H1 (cell line): ENCODE measurements at regions not wholly inside any gene's neighbourhood (a gene's known extent, or its start where the extent isn't known, plus 50 kb on each side); places are given as distances from the start of the nearest gene placed in this dataset.
"Not testable (repeated sequence)": the region's sequence is repeated elsewhere in the genome, so short reads cannot be mapped to it uniquely, and the experiment has no call there.

Experiments used
- CTCF ChIA-PET: fragments of 300-600 bp; sonication (Branson Sonifier 250); formaldehyde crosslinking; loops from one replicate; lab custom pipeline; 2021; ENCODE audit not compliant: partially characterized antibody; lab: Charles Lee
- POLR2A ChIA-PET: fragments of 300-600 bp; sonication (Branson Sonifier 250); formaldehyde crosslinking; loops from one replicate; lab custom pipeline; 2021; ENCODE audit warnings: inconsistent platforms; ENCODE audit not compliant: partially characterized antibody; lab: Charles Lee
- DNase-seq, 2 experiments: peaks; one replicate each; pipeline versions ENCODE4 v3.0.0 to v3.0.0-alpha.2; 2010 to 2022; ENCODE audit warnings: low spot score in 2 of 2, low read depth in 1 of 2, mixed read lengths in 1 of 2
- FAIRE-seq: peaks from 2 replicates; lab custom pipeline; 2011; peaks lifted over from hg19 to GRCh38; lab: Jason Lieb, UNC
- H2AFZ ChIP-seq: 2 replicates; pipeline ENCODE4 v1.8.1; 2012; ENCODE audit warnings: low read length, inconsistent platforms
- H2AK5ac ChIP-seq: 2 replicates; pipeline ENCODE4 v1.6.1; 2013; ENCODE audit warnings: low read depth, low read length
- H2BK120ac ChIP-seq: replicated peaks from 2 replicates; pipeline ENCODE3; 2013; ENCODE audit warnings: low read depth, low read length, inconsistent platforms
- H2BK12ac ChIP-seq: 2 replicates; pipeline ENCODE4 v1.6.1; 2013; ENCODE audit warnings: low read depth, low read length
- H2BK15ac ChIP-seq: 2 replicates; pipeline ENCODE4 v1.6.1; 2013; ENCODE audit warnings: low read length
- H2BK20ac ChIP-seq: 2 replicates; pipeline ENCODE4 v1.6.1; 2013; ENCODE audit warnings: low read length
- H2BK5ac ChIP-seq: 2 replicates; pipeline ENCODE4 v1.6.1; 2013; ENCODE audit warnings: low read depth, low read length
- H3K14ac ChIP-seq: 2 replicates; pipeline ENCODE4 v1.6.1; 2013; ENCODE audit warnings: inconsistent platforms; ENCODE audit not compliant: insufficient read length
- H3K18ac ChIP-seq: 2 replicates; pipeline ENCODE4 v1.6.1; 2013; ENCODE audit warnings: low read length; ENCODE audit errors: extremely low read depth
- H3K23ac ChIP-seq: 2 replicates; pipeline ENCODE4 v1.6.1; 2013; ENCODE audit warnings: inconsistent platforms; ENCODE audit not compliant: insufficient read length
- H3K23me2 ChIP-seq: 2 replicates; pipeline ENCODE4 v1.6.1; 2013; ENCODE audit warnings: low read depth, low read length
- H3K27ac ChIP-seq: 2 replicates; pipeline ENCODE4 v1.6.1; 2011; ENCODE audit warnings: low read depth, low read length, inconsistent platforms
- H3K27me3 ChIP-seq, 4 experiments: replicated peaks in 1 of 4; 1 replicate in 1 of 4; 2 replicates in 3 of 4; pipeline versions ENCODE4 v1.6.1 to v1.8.1; 2011 to 2013; ENCODE audit warnings: low read length in 3 of 4, mild to moderate bottlenecking in 3 of 4, inconsistent platforms in 2 of 4, mixed read lengths in 2 of 4, moderate library complexity in 1 of 4; ENCODE audit not compliant: control insufficient read depth in 3 of 4, insufficient read depth in 3 of 4; ENCODE audit errors: extremely low read depth in 1 of 4
- H3K36me3 ChIP-seq, 4 experiments: 2 replicates each; pipeline versions ENCODE4 v1.6.1 to v1.8.1; 2011 to 2013; ENCODE audit warnings: mild to moderate bottlenecking in 4 of 4, low read length in 3 of 4, moderate library complexity in 2 of 4, control low read depth in 1 of 4, inconsistent platforms in 1 of 4; ENCODE audit not compliant: insufficient read depth in 4 of 4, control insufficient read depth in 2 of 4
- H3K4ac ChIP-seq: replicated peaks from 2 replicates; pipeline ENCODE3; 2013; ENCODE audit warnings: low read length, low read depth, mixed read lengths, inconsistent platforms; ENCODE audit not compliant: insufficient read length
- H3K4me1 ChIP-seq, 4 experiments: replicated peaks in 1 of 4; 1 replicate in 1 of 4; 2 replicates in 3 of 4; pipeline versions ENCODE4 v1.6.1 to v1.8.1; 2011 to 2013; ENCODE audit warnings: low read length in 3 of 4, inconsistent platforms in 2 of 4, mixed read lengths in 1 of 4; ENCODE audit not compliant: insufficient read depth in 4 of 4, control insufficient read depth in 3 of 4
- H3K4me2 ChIP-seq, 2 experiments: 2 replicates each; pipeline versions ENCODE4 v1.6.1 to v1.8.1; 2011 to 2013; ENCODE audit warnings: low read depth in 2 of 2, low read length in 2 of 2, control low read depth in 1 of 2, inconsistent platforms in 1 of 2, mild to moderate bottlenecking in 1 of 2; ENCODE audit not compliant: insufficient read depth in 1 of 2
- H3K4me3 ChIP-seq, 4 experiments: fragments of 200-600, 300-600 bp in 1 of 4; sonication (generic), shearing (Covaris generic), sonication (Bioruptor Twin) in 1 of 4; 2 replicates each; pipeline versions ENCODE4 v1.5.1 to v1.8.1; 2011 to 2016; ENCODE audit warnings: low read length in 4 of 4, low read depth in 3 of 4, control low read depth in 2 of 4, inconsistent platforms in 2 of 4, mild to moderate bottlenecking in 2 of 4, mixed read lengths in 1 of 4, moderate library complexity in 1 of 4; ENCODE audit not compliant: insufficient read depth in 2 of 4; ENCODE audit errors: extremely low read depth in 1 of 4
- H3K56ac ChIP-seq: replicated peaks from 2 replicates; pipeline ENCODE3; 2013; ENCODE audit warnings: low read depth, mild to moderate bottlenecking, mixed read lengths, low read length, inconsistent platforms; ENCODE audit not compliant: insufficient read length
- H3K79me1 ChIP-seq: 2 replicates; pipeline ENCODE4 v1.6.1; 2013; ENCODE audit warnings: low read depth, low read length, control low read depth
- H3K79me2 ChIP-seq, 2 experiments: 2 replicates each; pipeline versions ENCODE4 v1.6.1 to v1.8.1; 2012 to 2013; ENCODE audit warnings: low read length in 2 of 2, mild to moderate bottlenecking in 2 of 2, inconsistent platforms in 1 of 2; ENCODE audit not compliant: insufficient read depth in 2 of 2, control insufficient read depth in 1 of 2
- H3K9ac ChIP-seq, 4 experiments: replicated peaks in 1 of 4; 1 replicate in 1 of 4; 2 replicates in 3 of 4; pipeline versions ENCODE4 v1.6.1 to v1.8.1; 2011 to 2013; ENCODE audit warnings: low read depth in 3 of 4, low read length in 3 of 4, control low read depth in 2 of 4, mild to moderate bottlenecking in 2 of 4, moderate library complexity in 2 of 4, inconsistent platforms in 1 of 4; ENCODE audit errors: extremely low read depth in 1 of 4
- H3K9me3 ChIP-seq, 2 experiments: 2 replicates each; pipeline versions ENCODE4 v1.6.1 to v1.8.1; 2012 to 2013; ENCODE audit warnings: mild to moderate bottlenecking in 2 of 2, moderate library complexity in 2 of 2, control low read depth in 1 of 2, inconsistent platforms in 1 of 2, low read depth in 1 of 2, low read length in 1 of 2, mixed read lengths in 1 of 2; ENCODE audit not compliant: insufficient read depth in 2 of 2
- H4K20me1 ChIP-seq, 2 experiments: replicated peaks in 1 of 2; 2 replicates each; pipeline versions ENCODE3 to v1.8.1; 2011 to 2013; ENCODE audit warnings: inconsistent platforms in 2 of 2, low read length in 2 of 2, mild to moderate bottlenecking in 1 of 2; ENCODE audit not compliant: insufficient read depth in 2 of 2, control insufficient read depth in 1 of 2
- H4K5ac ChIP-seq: 2 replicates; pipeline ENCODE4 v1.6.1; 2013; ENCODE audit warnings: low read length, low read depth, mixed read lengths, inconsistent platforms; ENCODE audit not compliant: insufficient read length
- H4K8ac ChIP-seq: 2 replicates; pipeline ENCODE4 v1.8.0; 2013; ENCODE audit warnings: mild to moderate bottlenecking, moderate library complexity, low read length, inconsistent platforms; ENCODE audit not compliant: insufficient read depth; ENCODE audit errors: extremely low read depth
- H4K91ac ChIP-seq: replicated peaks from 2 replicates; pipeline ENCODE3; 2013; ENCODE audit warnings: low read length, mixed read lengths, inconsistent platforms; ENCODE audit not compliant: insufficient read length
- WGBS, 2 experiments: shearing (Covaris generic) in 1 of 2; methylation state at CpG; one replicate each; pipeline versions ENCODE4 v1.1.6 to v1.1.7; 2013 to 2015; ENCODE audit warnings: low lambda C conversion rate in 2 of 2, mixed read lengths in 2 of 2, inconsistent platforms in 1 of 2, low coverage in 1 of 2, missing lambda C conversion rate in 1 of 2; ENCODE audit not compliant: insufficient replicate concordance in 2 of 2, insufficient coverage in 1 of 2, insufficient read length in 1 of 2; ENCODE audit errors: extremely low coverage in 1 of 2, missing lambda C conversion rate in 1 of 2; 5-methylcytosine and 5-hydroxymethylcytosine counted together

GRCh38 chr16:15207202-15207981, 113.3 kb upstream of the RRN3 start:
- H4K91ac ChIP-seq, CTCF ChIA-PET, H2AK5ac ChIP-seq, DNase-seq, H3K4me1 ChIP-seq, FAIRE-seq, H4K8ac ChIP-seq, H3K23me2 ChIP-seq, H2AFZ ChIP-seq, H2BK20ac ChIP-seq, H2BK12ac ChIP-seq, H3K9ac ChIP-seq, H3K9me3 ChIP-seq, H3K27ac ChIP-seq, H4K5ac ChIP-seq, H2BK15ac ChIP-seq, H2BK120ac ChIP-seq, H3K79me1 ChIP-seq, H3K4me2 ChIP-seq, H3K27me3 ChIP-seq, H2BK5ac ChIP-seq, H3K23ac ChIP-seq, H3K36me3 ChIP-seq, H3K4me3 ChIP-seq, H3K4ac ChIP-seq, H3K79me2 ChIP-seq, H4K20me1 ChIP-seq, POLR2A ChIA-PET, H3K18ac ChIP-seq, H3K56ac ChIP-seq, H3K14ac ChIP-seq: not testable (repeated sequence)
- 79% methylated on average over 6 of the region's 10 CpGs; no CpG with 5 or more reads in 1 of the 2 experiments for WGBS, 2 experiments

- H4K20me1 ChIP-seq, H2BK20ac ChIP-seq, CTCF ChIA-PET, H3K27me3 ChIP-seq, H3K23me2 ChIP-seq, H3K4ac ChIP-seq, POLR2A ChIA-PET, H2AFZ ChIP-seq, H3K79me1 ChIP-seq, DNase-seq, H3K23ac ChIP-seq, H4K91ac ChIP-seq, H3K79me2 ChIP-seq, H3K14ac ChIP-seq, H2BK120ac ChIP-seq, FAIRE-seq, H2BK15ac ChIP-seq, H4K5ac ChIP-seq, H3K4me1 ChIP-seq, H3K4me2 ChIP-seq, H2BK12ac ChIP-seq, H3K18ac ChIP-seq, H3K9me3 ChIP-seq, H3K27ac ChIP-seq, H3K56ac ChIP-seq, H3K9ac ChIP-seq, H3K4me3 ChIP-seq, H4K8ac ChIP-seq, H2AK5ac ChIP-seq, H3K36me3 ChIP-seq, H2BK5ac ChIP-seq: not testable (repeated sequence)
- 83% methylated on average over 6 of the region's 9 CpGs; no CpG with 5 or more reads in 1 of the 2 experiments for WGBS, 2 experiments
Measured at GRCh38 chr16:15206439-15206838, 112.4 kb upstream of the RRN3 start.
